MM.1S (cell line): ENCODE measurements at regions not wholly inside any gene's neighbourhood (a gene's known extent, or its start where the extent isn't known, plus 50 kb on each side); places are given as distances from the start of the nearest gene placed in this dataset.

Experiments
- CTCF ChIP-seq: fragments of 300-600 bp; sonication (generic); IDR thresholded peaks from 2 replicates; pipeline ENCODE4 v1.5.1; 2016; ENCODE audit warnings: antibody characterized with exemption, low read length, mixed read lengths
- EZH2 ChIP-seq: fragments of 300-600 bp; sonication (generic); optimal IDR thresholded peaks from 2 replicates; pipeline ENCODE3; 2017; ENCODE audit warnings: low read depth, mild to moderate bottlenecking, antibody characterized with exemption, low read length, mixed read lengths
- EZH2phosphoT487 ChIP-seq: fragments of 300-600 bp; sonication (generic); IDR thresholded peaks from 2 replicates; pipeline ENCODE4 v1.6.1; 2018; ENCODE audit warnings: antibody characterized with exemption, low read length

GRCh38 chr14:34147461-34147860, 196.6 kb upstream of the EGLN3 start:
- TF ChIP-seq CTCF (no peak), EZH2 (no peak), EZH2phosphoT487 (no peak)
